ENCODE measurements at regions not wholly inside any gene's neighbourhood (a gene's known extent, or its start where the extent isn't known, plus 50 kb on each side); places are given as distances from the start of the nearest gene placed in this dataset.

GRCh38 chr7:157484411-157485081 lies 147.7 kb downstream of the DNAJB6 start:
- Mint-ChIP-seq H3K27me3 (ENCODE audit: low read depth) (peaks cover 7% of the 10 kb centered on the region), H3K36me3 (ENCODE audit: low read depth) (no peaks in the 10 kb centered on the region), H3K9me3 (ENCODE audit: insufficient read depth) (no peaks in the 10 kb centered on the region), H3K4me3 (no peak overlapping the region), H3K4me1 (ENCODE audit: low read depth) (peaks cover 14% of the 10 kb centered on the region), H3K27ac (no peak overlapping the region)
- ATAC-seq (peak; percentile 10), DNase-seq (no peak)
- POLR2A ChIA-PET: no interaction called here
- CTCF ChIA-PET: interaction anchor here (0.7 to 1.3 kb wide), 4 partner anchors 10 to 52 kb away, joined by 3 to 5 read pairs (median 3); no protein-coding TSS in a partner anchor

GRCh38 chr7:157485361-157485831 lies 148.6 kb downstream of the DNAJB6 start:
- DNase-seq (no peak), ATAC-seq (peak; percentile 32)
- H3K27me3 Mint-ChIP-seq (ENCODE audit: low read depth): peaks cover 7% of the 10 kb centered on the region
- no peaks in the 10 kb centered on the region for H3K9me3 Mint-ChIP-seq (ENCODE audit: insufficient read depth)
- peaks cover 23% of the 10 kb centered on the region for H3K4me1 Mint-ChIP-seq (ENCODE audit: low read depth)
- ChIA-PET POLR2A (interaction anchor here (0.7 kb wide), 1 partner anchor 14 kb away, joined by 3 read pairs; no protein-coding TSS in a partner anchor), CTCF (interaction anchor here (1.3 kb wide), 1 partner anchor 53 kb away, joined by 5 read pairs; no protein-coding TSS in a partner anchor)
- no peak overlapping the region for H3K27ac Mint-ChIP-seq
- peaks cover under 1% of the 10 kb centered on the region for H3K36me3 Mint-ChIP-seq (ENCODE audit: low read depth)
- H3K4me3 Mint-ChIP-seq: no peak overlapping the region

- Mint-ChIP-seq H3K4me1 (ENCODE audit: low read depth) (peaks cover 31% of the 10 kb centered on the region), H3K27me3 (ENCODE audit: low read depth) (peaks cover 7% of the 10 kb centered on the region), H3K4me3 (no peak overlapping the region), H3K27ac (no peak overlapping the region), H3K9me3 (ENCODE audit: insufficient read depth) (peaks cover 6% of the 10 kb centered on the region), H3K36me3 (ENCODE audit: low read depth) (peaks cover 6% of the 10 kb centered on the region)
- POLR2A ChIA-PET: interaction anchor here (0.6 to 0.7 kb wide), 2 partner anchors 15 to 18 kb away, joined by 3 read pairs; no protein-coding TSS in a partner anchor
- DNase-seq: no peak
- CTCF ChIA-PET: no interaction called here
- ATAC-seq: no peak
Observed at GRCh38 chr7:157486007-157486755, 149.4 kb downstream of the DNAJB6 start.

- peaks cover 38% of the 10 kb centered on the region for H3K4me1 Mint-ChIP-seq (ENCODE audit: low read depth)
- H3K9me3 Mint-ChIP-seq (ENCODE audit: insufficient read depth): peaks cover 9% of the 10 kb centered on the region
- DNase-seq: peak; percentile 17
- no peak overlapping the region for H3K4me3 Mint-ChIP-seq
- ChIA-PET CTCF (no interaction called here), POLR2A (no interaction called here)
- peaks cover 13% of the 10 kb centered on the region for H3K36me3 Mint-ChIP-seq (ENCODE audit: low read depth)
- H3K27me3 Mint-ChIP-seq (ENCODE audit: low read depth): peaks cover 10% of the 10 kb centered on the region
- no peak overlapping the region for H3K27ac Mint-ChIP-seq
- ATAC-seq: no peak
Observed at GRCh38 chr7:157487046-157487770, 150.4 kb downstream of the DNAJB6 start.

GRCh38 chr7:157488281-157488680 lies 151.5 kb downstream of the DNAJB6 start:
- Mint-ChIP-seq H3K36me3 (ENCODE audit: low read depth) (peaks cover 22% of the 10 kb centered on the region), H3K4me3 (no peak overlapping the region), H3K4me1 (ENCODE audit: low read depth) (peaks cover 41% of the 10 kb centered on the region), H3K9me3 (ENCODE audit: insufficient read depth) (peaks cover 18% of the 10 kb centered on the region), H3K27ac (no peak overlapping the region), H3K27me3 (ENCODE audit: low read depth) (peaks cover 18% of the 10 kb centered on the region)
- POLR2A ChIA-PET: no interaction called here
- ATAC-seq (no peak), DNase-seq (peak; percentile 15)
- CTCF ChIA-PET: no interaction called here

- DNase-seq (peak; percentile 16), ATAC-seq (no peak)
- Mint-ChIP-seq H3K4me1 (ENCODE audit: low read depth) (peaks cover 44% of the 10 kb centered on the region), H3K9me3 (ENCODE audit: insufficient read depth) (peaks cover 18% of the 10 kb centered on the region), H3K36me3 (ENCODE audit: low read depth) (peaks cover 26% of the 10 kb centered on the region), H3K27me3 (ENCODE audit: low read depth) (peaks cover 22% of the 10 kb centered on the region), H3K27ac (peak overlapping the region; percentile 46), H3K4me3 (no peak overlapping the region)
- ChIA-PET POLR2A (no interaction called here), CTCF (no interaction called here)
Observed at GRCh38 chr7:157488966-157489365, 152.2 kb downstream of the DNAJB6 start.
